PC-9 (cell line): ENCODE measurements at regions not wholly inside any gene's neighbourhood (a gene's known extent, or its start where the extent isn't known, plus 50 kb on each side); places are given as distances from the start of the nearest gene placed in this dataset.
"Not testable (repeated sequence)": the region's sequence is repeated elsewhere in the genome, so short reads cannot be mapped to it uniquely, and the experiment has no call there.

Experiments
- CTCF ChIP-seq: fragments of 200-600 bp; sonication (generic); conservative IDR thresholded peaks from 2 replicates; pipeline ENCODE4 v1.6.1; 2017; ENCODE audit warnings: mixed run types, antibody characterized with exemption, mild to moderate bottlenecking, moderate library complexity
- EZH2 ChIP-seq: fragments of 200-600 bp; sonication (generic); IDR thresholded peaks from 2 replicates; pipeline ENCODE4 v1.8.0; 2017; ENCODE audit warnings: antibody characterized with exemption, low read depth

GRCh38 chr10:30537158-30537557 is 92.4 kb downstream of the LYZL2 start:
- not testable (repeated sequence) for TF ChIP-seq CTCF, EZH2
